OCI-LY1 (cell line): ENCODE measurements at regions not wholly inside any gene's neighbourhood (a gene's known extent, or its start where the extent isn't known, plus 50 kb on each side); places are given as distances from the start of the nearest gene placed in this dataset.

Experiments
- CTCF ChIP-seq: fragments of 200-600 bp; sonication (generic), shearing (Covaris generic); IDR thresholded peaks from 2 replicates; pipeline ENCODE4 v1.5.1; 2017; ENCODE audit warnings: mild to moderate bottlenecking, antibody characterized with exemption, low read length, moderate library complexity, mixed read lengths
- EZH2 ChIP-seq: fragments of 200-600 bp; sonication (generic), shearing (Covaris generic); IDR thresholded peaks from 2 replicates; pipeline ENCODE4 v1.8.0; 2017; ENCODE audit warnings: borderline replicate concordance, mixed run types, mild to moderate bottlenecking, antibody characterized with exemption, low read length, moderate library complexity, mixed read lengths

- TF ChIP-seq CTCF (no peak), EZH2 (no peak)
These were observed 196.7 kb downstream of the RGS3 start for GRCh38 chr9:113660196-113660595.
